Breast epithelium (tissue), 3 donors: ENCODE measurements at regions not wholly inside any gene's neighbourhood (a gene's known extent, or its start where the extent isn't known, plus 50 kb on each side); places are given as distances from the start of the nearest gene placed in this dataset.

Experiments used
- POLR2A ChIP-seq: fragments of 450-650 bp; IDR thresholded peaks from one replicate; pipeline ENCODE4 v1.6.1; 2016; ENCODE audit warnings: antibody characterized with exemption, mild to moderate bottlenecking, moderate library complexity
- TF ChIP-seq, protein P1 (sequence below), 3 donors: fragments of 450-650 bp; IDR thresholded peaks; one replicate each; pipeline ENCODE4 v1.5.1; 2016 to 2017; ENCODE audit warnings: antibody characterized with exemption in 3 of 3, mild to moderate bottlenecking in 3 of 3, moderate library complexity in 3 of 3

DNA sequence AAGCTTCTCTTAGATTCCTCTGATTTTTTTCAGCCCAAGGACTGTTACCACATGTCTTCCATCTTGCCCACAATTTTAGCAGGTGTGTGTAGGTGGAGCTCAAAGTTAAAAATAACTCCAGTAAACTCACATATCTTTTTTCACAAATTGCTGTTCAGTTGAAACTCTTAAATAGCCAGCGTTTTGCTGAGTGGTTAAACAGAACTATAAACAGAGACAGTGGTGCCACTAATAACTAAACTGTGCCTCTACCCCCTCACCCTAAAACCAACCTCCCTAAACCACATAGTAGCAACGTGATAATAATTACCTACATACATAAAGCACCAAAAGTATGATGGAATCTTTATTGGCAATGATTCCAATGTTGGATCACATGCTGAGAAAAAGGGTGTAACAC lies 525.1 kb downstream of the PDCD6IP start:
- TF ChIP-seq, protein P1, sequence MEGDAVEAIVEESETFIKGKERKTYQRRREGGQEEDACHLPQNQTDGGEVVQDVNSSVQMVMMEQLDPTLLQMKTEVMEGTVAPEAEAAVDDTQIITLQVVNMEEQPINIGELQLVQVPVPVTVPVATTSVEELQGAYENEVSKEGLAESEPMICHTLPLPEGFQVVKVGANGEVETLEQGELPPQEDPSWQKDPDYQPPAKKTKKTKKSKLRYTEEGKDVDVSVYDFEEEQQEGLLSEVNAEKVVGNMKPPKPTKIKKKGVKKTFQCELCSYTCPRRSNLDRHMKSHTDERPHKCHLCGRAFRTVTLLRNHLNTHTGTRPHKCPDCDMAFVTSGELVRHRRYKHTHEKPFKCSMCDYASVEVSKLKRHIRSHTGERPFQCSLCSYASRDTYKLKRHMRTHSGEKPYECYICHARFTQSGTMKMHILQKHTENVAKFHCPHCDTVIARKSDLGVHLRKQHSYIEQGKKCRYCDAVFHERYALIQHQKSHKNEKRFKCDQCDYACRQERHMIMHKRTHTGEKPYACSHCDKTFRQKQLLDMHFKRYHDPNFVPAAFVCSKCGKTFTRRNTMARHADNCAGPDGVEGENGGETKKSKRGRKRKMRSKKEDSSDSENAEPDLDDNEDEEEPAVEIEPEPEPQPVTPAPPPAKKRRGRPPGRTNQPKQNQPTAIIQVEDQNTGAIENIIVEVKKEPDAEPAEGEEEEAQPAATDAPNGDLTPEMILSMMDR (IDR thresholded peaks at IDR 0.05), result no peak
- TF ChIP-seq POLR2A, result no peak
